ENCODE measurements at regions not wholly inside any gene's neighbourhood (a gene's known extent, or its start where the extent isn't known, plus 50 kb on each side); places are given as distances from the start of the nearest gene placed in this dataset.

DNA sequence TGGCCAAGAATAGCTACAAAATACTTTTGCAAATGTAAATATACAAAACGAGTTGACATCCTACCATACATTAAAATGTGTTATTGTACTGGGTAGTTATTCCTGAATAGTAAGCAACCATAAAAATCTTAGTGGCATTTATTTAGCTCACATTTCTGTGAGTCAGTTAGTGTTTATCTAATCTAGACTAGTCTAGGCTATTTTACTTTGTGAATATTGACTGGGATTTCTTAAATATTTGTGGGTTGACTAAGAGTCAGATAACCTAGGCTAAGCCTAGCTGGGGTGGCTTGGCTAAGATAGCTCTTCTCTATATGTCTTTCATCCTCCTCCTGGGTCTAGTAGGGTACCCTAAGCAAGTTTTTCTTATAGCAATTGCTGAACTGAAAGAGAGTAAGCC, 543.8 kb upstream of the DIAPH2 start:
- TF ChIP-seq, protein P1, sequence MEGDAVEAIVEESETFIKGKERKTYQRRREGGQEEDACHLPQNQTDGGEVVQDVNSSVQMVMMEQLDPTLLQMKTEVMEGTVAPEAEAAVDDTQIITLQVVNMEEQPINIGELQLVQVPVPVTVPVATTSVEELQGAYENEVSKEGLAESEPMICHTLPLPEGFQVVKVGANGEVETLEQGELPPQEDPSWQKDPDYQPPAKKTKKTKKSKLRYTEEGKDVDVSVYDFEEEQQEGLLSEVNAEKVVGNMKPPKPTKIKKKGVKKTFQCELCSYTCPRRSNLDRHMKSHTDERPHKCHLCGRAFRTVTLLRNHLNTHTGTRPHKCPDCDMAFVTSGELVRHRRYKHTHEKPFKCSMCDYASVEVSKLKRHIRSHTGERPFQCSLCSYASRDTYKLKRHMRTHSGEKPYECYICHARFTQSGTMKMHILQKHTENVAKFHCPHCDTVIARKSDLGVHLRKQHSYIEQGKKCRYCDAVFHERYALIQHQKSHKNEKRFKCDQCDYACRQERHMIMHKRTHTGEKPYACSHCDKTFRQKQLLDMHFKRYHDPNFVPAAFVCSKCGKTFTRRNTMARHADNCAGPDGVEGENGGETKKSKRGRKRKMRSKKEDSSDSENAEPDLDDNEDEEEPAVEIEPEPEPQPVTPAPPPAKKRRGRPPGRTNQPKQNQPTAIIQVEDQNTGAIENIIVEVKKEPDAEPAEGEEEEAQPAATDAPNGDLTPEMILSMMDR (conservative IDR thresholded peaks at IDR 0.05; ENCODE audit: low read depth, low read length) = no peak
- TF ChIP-seq EZH2 (IDR thresholded peaks at IDR 0.05; ENCODE audit: borderline replicate concordance, low read depth, low read length, poor library complexity, severe bottlenecking) = no peak

Data from A673 (cell line).